GM19468 (cell line): ENCODE measurements at regions not wholly inside any gene's neighbourhood (a gene's known extent, or its start where the extent isn't known, plus 50 kb on each side); places are given as distances from the start of the nearest gene placed in this dataset.

ENCODE experiments used
- ATAC-seq: cut with Tn5 transposase; IDR thresholded peaks from one replicate; pipeline ENCODE4 v1.9.1; 2021; ENCODE audit warnings: mild to moderate bottlenecking, moderate library complexity, moderate number of reproducible peaks; ENCODE audit not compliant: unreplicated experiment; ENCODE audit errors: extremely low read depth

GRCh38 chr4:80124246-80125211 is 51.5 kb upstream of the ANTXR2 start:
- no peak for ATAC-seq
